Thyroid gland (tissue), 4 donors: ENCODE measurements at regions not wholly inside any gene's neighbourhood (a gene's known extent, or its start where the extent isn't known, plus 50 kb on each side); places are given as distances from the start of the nearest gene placed in this dataset.

Source experiments
- DNase-seq, 2 donors: peaks; one replicate each; pipeline ENCODE4 v3.0.0-alpha.2; 2019
- H3K27ac ChIP-seq, 3 donors: fragments of 200-600 bp; sonication (generic); 1 replicate in 2 of 3; 2 replicates in 1 of 3; pipeline ENCODE4 v1.5.1; 2016 to 2019; ENCODE audit warnings: mild to moderate bottlenecking in 1 of 3, moderate library complexity in 1 of 3
- H3K27me3 ChIP-seq: fragments of 200-600 bp; sonication (generic); one replicate; pipeline ENCODE4 v1.5.1; 2019
- H3K36me3 ChIP-seq, 2 donors: fragments of 200-600 bp; sonication (generic); one replicate each; pipeline ENCODE4 v1.5.1; 2016 to 2019
- H3K4me1 ChIP-seq, 2 donors: fragments of 200-600 bp; sonication (generic); one replicate each; pipeline ENCODE4 v1.5.1; 2017 to 2019
- H3K4me3 ChIP-seq, 3 donors: fragments of 200-600 bp; sonication (generic); replicated peaks in 1 of 3; 1 replicate in 2 of 3; 2 replicates in 1 of 3; pipeline ENCODE4 v1.5.1; 2016; ENCODE audit warnings: mild to moderate bottlenecking in 1 of 3
- H3K9me3 ChIP-seq: fragments of 200-600 bp; sonication (generic); one replicate; pipeline ENCODE4 v1.5.1; 2017
- CTCF ChIP-seq, 6 experiments: fragments of 200-600 bp in 3 of 6; fragments of 450-650 bp in 3 of 6; sonication (generic) in 3 of 6; IDR thresholded peaks; one replicate each; pipeline ENCODE4 v1.5.1; 2016 to 2019; ENCODE audit warnings: antibody characterized with exemption in 6 of 6, mild to moderate bottlenecking in 2 of 6, inconsistent platforms in 1 of 6, moderate library complexity in 1 of 6
- POLR2A ChIP-seq, 2 donors: fragments of 450-650 bp; IDR thresholded peaks; one replicate each; pipeline ENCODE4 v1.6.1; 2017; ENCODE audit warnings: antibody characterized with exemption in 2 of 2, mild to moderate bottlenecking in 2 of 2, moderate library complexity in 1 of 2
- WGBS, 2 donors: methylation state at CpG; one replicate each; pipeline ENCODE4 v1.1.5; 2017; 5-methylcytosine and 5-hydroxymethylcytosine counted together
- intact Hi-C: fragments of 100-400 bp; cut with DNase I; formaldehyde crosslinking; loops from one replicate; pipeline ENCODE4 v1.15.1; 2023

DNA sequence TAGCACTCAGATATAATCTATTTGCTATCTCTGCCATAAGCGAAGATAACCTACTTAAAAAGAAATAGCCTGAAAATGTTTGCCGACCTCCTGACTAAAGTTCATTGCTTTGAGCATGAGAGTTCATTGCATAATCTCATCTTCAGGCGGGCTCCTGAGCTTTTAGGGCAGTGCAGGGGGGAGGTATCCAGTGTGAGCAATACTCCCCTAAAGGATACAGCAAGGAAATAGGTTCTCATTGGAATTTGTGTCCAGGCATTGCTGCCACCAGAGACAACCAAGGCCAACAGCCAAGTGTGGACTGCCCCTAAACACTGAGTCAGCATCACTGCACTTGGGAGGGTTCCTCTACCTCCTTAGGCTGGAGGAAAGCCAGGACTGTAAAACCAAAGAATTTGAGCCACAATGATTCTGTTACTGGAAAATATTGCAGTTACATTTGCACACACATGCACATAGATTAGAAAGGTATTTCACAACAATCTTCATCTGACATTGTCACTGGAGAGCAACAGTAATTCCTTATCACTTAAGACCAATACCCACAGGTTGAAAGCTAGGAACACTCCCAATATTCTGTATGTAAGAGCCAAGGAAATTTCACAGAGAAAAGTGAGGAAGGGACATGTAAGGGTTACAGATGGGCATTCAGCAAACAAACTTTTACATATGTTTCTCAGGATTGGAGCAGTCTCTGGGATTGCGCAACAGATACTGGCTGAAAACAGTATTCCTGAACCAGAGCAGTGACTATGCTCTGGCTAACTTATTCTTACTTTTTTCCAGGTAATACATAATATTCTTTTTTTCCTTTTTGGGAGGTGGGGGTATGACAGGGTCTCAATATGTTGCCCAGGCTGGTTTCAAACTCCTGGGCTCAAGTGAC is 98.6 kb upstream of the TLE1 start:
- Histone ChIP-seq H3K9me3 (no peaks in the 10 kb centered on the region), H3K27ac (no peak overlapping the region), H3K27me3 (no peaks in the 10 kb centered on the region), H3K36me3 (no peaks in the 10 kb centered on the region), H3K4me1 (peaks cover 3 to 9% of the 10 kb centered on the region in 2 donors), H3K4me3 (no peak overlapping the region)
- DNase-seq, result peak; percentile 44 to 57
- 78 to 82% methylated on average over 4 of the region's 4 CpGs for WGBS, 2 donors
- intact Hi-C loops, result no loop called here
- TF ChIP-seq POLR2A (IDR thresholded peaks at IDR 0.05) (no peak), CTCF (IDR thresholded peaks at IDR 0.05) (no peak)

DNA sequence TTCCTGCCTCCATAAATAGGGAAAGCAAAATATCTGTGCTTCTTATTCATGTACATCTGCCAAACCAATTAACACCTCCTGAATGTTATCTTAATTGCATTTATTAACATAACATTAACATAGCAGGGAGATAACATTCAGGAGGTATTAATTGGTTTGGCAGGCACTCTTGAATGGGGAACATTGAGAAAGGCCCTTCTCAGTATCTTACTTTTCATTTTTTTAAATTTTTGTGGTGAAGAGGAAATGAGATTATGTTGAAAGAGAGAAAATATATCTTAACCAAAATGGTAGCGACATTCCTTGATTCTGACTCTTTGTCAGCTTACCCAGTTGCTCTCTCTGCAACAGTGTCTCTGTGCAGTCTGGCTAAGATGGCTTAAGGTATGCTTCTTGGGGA is 100.4 kb upstream of the TLE1 start:
- no peak overlapping the region for H3K27ac ChIP-seq
- H3K4me1 ChIP-seq, result peaks cover 3 to 9% of the 10 kb centered on the region in 2 donors
- intact Hi-C loops, result no loop called here
- no peak for DNase-seq
- no peak overlapping the region for H3K4me3 ChIP-seq
- TF ChIP-seq POLR2A (IDR thresholded peaks at IDR 0.05) (no peak), CTCF (IDR thresholded peaks at IDR 0.05) (no peak)
- 92 to 100% methylated on average over 1 of the region's 1 CpG for WGBS, 2 donors
- no peaks in the 10 kb centered on the region for H3K27me3 ChIP-seq
- no peaks in the 10 kb centered on the region for H3K9me3 ChIP-seq
- H3K36me3 ChIP-seq, result no peaks in the 10 kb centered on the region

DNA sequence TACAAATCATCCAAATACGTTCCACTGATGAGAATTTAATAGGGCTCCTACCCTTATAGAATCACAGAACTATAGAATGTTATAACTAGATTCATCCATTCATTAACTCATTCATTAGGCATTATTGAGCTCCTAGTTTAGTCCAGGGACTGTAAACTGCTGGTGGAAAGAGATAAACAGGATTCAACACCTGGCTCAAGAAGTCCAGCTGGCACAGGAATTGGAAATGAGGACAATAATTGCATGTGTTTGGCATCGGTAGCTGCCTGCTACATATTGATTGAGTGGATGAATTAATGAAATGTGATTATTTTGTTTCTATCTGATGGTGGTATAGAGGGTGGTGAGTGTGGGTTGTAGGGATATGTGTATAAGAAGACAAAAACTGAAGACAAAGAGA is 100.8 kb upstream of the TLE1 start:
- Histone ChIP-seq H3K36me3 (no peaks in the 10 kb centered on the region), H3K9me3 (no peaks in the 10 kb centered on the region), H3K4me1 (peaks cover 3 to 9% of the 10 kb centered on the region in 2 donors), H3K4me3 (no peak overlapping the region), H3K27me3 (no peaks in the 10 kb centered on the region), H3K27ac (no peak overlapping the region)
- intact Hi-C loops, result no loop called here
- 86 to 91% methylated on average over 2 of the region's 2 CpGs for WGBS, 2 donors
- no peak for DNase-seq
- TF ChIP-seq POLR2A (IDR thresholded peaks at IDR 0.05) (no peak), CTCF (IDR thresholded peaks at IDR 0.05) (no peak)

GRCh38 chr9:81791076-81791475 is 101.7 kb upstream of the TLE1 start:
- Histone ChIP-seq H3K4me1 (peaks cover 3 to 9% of the 10 kb centered on the region in 2 donors), H3K9me3 (no peaks in the 10 kb centered on the region), H3K27ac (no peak overlapping the region), H3K27me3 (no peaks in the 10 kb centered on the region), H3K36me3 (no peaks in the 10 kb centered on the region), H3K4me3 (no peak overlapping the region)
- no peak for DNase-seq
- intact Hi-C loops, result no loop called here
- TF ChIP-seq CTCF (IDR thresholded peaks at IDR 0.05) (no peak), POLR2A (IDR thresholded peaks at IDR 0.05) (no peak)
- WGBS, 2 donors, result 95 to 96% methylated on average over 7 of the region's 7 CpGs

- peak overlapping the region in 1 of 3 donors; percentile 68 for H3K27ac ChIP-seq
- no peaks in the 10 kb centered on the region for H3K27me3 ChIP-seq
- H3K4me1 ChIP-seq, result peaks cover 0 to 7% of the 10 kb centered on the region in 2 donors
- no peak for DNase-seq
- H3K36me3 ChIP-seq, result no peaks in the 10 kb centered on the region
- TF ChIP-seq POLR2A (IDR thresholded peaks at IDR 0.05) (no peak), CTCF (IDR thresholded peaks at IDR 0.05) (no peak)
- intact Hi-C loops, result no loop called here
- H3K9me3 ChIP-seq, result no peaks in the 10 kb centered on the region
- no peak overlapping the region for H3K4me3 ChIP-seq
- 21 to 22% methylated on average over 3 of the region's 3 CpGs for WGBS, 2 donors
These were observed 109.3 kb upstream of the TLE1 start for GRCh38 chr9:81798606-81799005.
